ENCODE measurements at regions not wholly inside any gene's neighbourhood (a gene's known extent, or its start where the extent isn't known, plus 50 kb on each side); places are given as distances from the start of the nearest gene placed in this dataset.

DNA sequence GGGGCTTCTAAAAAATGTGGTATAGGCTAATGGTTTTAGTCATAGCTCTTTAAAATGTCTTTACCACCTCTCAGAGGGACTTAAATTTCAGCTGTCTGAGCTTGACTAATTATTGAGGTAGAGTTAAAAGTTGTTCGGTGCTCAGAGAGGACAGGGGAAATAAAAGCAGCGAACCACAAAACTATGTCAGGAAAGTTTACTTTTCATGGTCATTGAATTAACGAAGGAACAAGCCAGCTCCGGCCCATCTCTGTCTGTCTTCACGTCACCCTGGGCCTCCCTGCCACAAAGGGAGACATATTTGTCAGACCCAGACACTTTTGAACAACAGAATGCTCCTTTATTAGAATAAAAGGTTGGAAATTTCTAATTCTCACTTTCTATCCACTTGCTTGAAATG is 98.8 kb upstream of the EFNA5 start:
- TF ChIP-seq, protein P1, sequence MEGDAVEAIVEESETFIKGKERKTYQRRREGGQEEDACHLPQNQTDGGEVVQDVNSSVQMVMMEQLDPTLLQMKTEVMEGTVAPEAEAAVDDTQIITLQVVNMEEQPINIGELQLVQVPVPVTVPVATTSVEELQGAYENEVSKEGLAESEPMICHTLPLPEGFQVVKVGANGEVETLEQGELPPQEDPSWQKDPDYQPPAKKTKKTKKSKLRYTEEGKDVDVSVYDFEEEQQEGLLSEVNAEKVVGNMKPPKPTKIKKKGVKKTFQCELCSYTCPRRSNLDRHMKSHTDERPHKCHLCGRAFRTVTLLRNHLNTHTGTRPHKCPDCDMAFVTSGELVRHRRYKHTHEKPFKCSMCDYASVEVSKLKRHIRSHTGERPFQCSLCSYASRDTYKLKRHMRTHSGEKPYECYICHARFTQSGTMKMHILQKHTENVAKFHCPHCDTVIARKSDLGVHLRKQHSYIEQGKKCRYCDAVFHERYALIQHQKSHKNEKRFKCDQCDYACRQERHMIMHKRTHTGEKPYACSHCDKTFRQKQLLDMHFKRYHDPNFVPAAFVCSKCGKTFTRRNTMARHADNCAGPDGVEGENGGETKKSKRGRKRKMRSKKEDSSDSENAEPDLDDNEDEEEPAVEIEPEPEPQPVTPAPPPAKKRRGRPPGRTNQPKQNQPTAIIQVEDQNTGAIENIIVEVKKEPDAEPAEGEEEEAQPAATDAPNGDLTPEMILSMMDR (IDR thresholded peaks at IDR 0.05; ENCODE audit: low read depth, low read length), result no peak

DNA sequence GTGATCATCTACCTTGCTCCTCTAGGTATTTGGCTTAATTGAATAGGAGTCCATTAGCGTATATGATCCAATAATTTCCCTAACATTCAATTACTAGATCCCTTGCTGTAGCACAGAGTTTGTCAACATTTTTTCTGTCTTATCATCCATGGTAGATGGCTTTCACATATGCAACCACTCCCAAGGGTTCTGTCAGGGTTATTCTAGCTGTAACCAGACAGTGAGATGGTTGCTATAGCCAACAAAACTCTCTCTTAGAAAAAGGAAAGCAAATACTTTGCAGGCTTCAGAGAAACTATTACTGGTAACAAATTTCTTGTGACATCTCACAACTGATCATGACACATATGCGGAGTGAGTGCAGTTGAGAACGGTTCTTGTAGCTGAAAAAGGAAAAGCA is 96.2 kb upstream of the EFNA5 start:
- DNase-seq (ENCODE audit: low read depth in 2 of 2), result no peak
- H3K4me3 ChIP-seq (replicated peaks in 1 of 2; ENCODE audit: low read depth in 2 of 2, low read length in 2 of 2), result no peak overlapping the region
- TF ChIP-seq, protein P1 (IDR thresholded peaks at IDR 0.05; ENCODE audit: low read depth, low read length), result no peak

More for the DNA sequence above, 98.8 kb upstream of the EFNA5 start:
- no peak for DNase-seq (ENCODE audit: low read depth in 2 of 2)
- H3K4me3 ChIP-seq (replicated peaks in 1 of 2; ENCODE audit: low read depth in 2 of 2, low read length in 2 of 2), result no peak overlapping the region

DNA sequence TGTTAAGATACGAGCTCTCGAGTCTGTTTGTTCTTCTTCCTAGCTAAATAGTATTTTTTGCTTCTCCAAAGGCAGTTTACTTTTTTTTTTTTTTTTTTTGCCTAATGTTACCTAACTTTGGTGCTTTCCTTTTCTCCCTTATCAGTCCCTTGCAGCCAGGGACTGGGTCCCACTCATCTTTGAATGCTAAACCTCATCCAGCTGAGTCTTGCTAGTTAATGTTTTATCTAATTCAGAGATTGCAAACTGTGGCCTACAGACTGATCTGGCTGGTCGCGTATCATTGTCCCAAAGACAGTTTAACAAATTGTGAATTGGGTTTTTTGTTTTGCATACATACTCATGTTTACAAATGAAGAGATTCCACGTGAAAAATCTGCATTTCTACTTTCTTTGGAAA is 95.7 kb upstream of the EFNA5 start:
- H3K4me3 ChIP-seq (replicated peaks in 1 of 2; ENCODE audit: low read depth in 2 of 2, low read length in 2 of 2), result no peak overlapping the region
- no peak for DNase-seq (ENCODE audit: low read depth in 2 of 2)
- TF ChIP-seq, protein P1 (IDR thresholded peaks at IDR 0.05; ENCODE audit: low read depth, low read length), result no peak

DNA sequence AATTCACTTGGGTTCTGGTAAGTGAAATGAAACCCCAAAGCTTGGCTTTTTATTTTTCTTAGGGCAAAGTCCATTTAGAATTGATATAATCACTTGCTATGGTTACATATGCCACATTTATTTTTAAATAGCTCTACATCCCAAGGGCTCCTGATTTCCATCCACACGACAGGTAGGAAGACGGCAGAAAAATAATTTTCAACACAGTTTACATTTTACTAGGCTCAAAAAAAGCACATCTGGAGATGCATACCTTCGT is 95.0 kb upstream of the EFNA5 start:
- TF ChIP-seq, protein P1 (IDR thresholded peaks at IDR 0.05; ENCODE audit: low read depth, low read length), result no peak
- DNase-seq (ENCODE audit: low read depth in 2 of 2), result no peak
- no peak overlapping the region for H3K4me3 ChIP-seq (replicated peaks in 1 of 2; ENCODE audit: low read depth in 2 of 2, low read length in 2 of 2)

DNA sequence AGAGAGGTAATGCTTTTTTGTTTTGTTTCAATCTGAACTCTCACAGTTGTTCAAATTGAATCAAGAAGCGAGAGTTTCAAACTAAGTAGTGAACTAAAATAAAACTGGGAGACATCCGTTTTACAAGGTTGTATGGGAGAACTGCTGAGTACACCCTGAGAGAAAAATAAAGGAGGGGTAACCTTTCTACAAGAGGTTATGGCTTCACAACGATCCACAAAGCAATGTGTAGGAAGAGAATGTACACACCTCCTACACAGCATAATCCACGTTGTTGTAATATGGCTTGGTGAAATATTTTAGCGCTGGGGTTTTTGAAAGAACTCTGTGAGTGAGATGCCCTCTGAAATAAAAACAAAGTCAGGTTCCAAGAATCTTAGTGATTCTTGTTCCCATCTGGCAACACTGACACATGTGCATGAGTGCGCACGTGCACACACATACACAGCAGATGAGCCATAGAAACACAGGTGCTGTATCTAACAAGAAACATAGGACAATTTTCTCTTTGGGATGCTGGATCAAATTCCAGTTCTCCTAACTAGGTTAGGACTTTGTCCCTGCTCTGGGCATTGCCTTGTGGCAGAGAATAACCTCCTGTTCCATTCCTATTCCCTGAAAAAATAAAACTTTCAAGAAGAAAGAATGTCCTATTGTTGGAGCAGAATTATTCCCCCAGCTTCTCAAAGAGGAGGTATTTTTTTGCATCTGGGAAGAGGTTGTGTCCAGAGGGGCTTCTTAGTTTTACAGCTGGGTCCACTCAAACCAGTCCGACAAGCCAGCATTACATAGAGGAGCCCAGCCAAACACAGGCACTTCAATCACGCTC is 94.5 kb upstream of the EFNA5 start:
- DNase-seq (ENCODE audit: low read depth in 2 of 2), result no peak
- TF ChIP-seq, protein P1 (IDR thresholded peaks at IDR 0.05; ENCODE audit: low read depth, low read length), result no peak
- no peak overlapping the region for H3K4me3 ChIP-seq (replicated peaks in 1 of 2; ENCODE audit: low read depth in 2 of 2, low read length in 2 of 2)

DNA sequence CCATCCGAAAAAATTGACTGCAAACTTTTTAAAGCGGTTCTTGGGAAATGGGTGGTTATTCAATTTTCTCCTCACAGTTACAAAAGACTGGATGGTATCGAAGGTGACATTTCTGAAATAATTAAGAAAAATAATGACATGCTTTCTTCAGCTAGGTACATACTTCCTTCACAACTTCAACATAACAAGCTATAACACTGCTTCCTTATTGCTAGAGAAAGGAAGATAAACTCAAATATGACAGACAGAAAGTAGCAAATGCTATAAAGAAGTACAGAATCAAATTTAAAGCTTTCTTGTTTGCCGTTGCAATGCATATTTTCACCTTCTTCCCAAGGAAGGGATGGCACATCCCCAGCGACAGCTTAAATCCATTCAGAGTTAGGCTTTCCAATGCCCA is 93.5 kb upstream of the EFNA5 start:
- no peak overlapping the region for H3K4me3 ChIP-seq (replicated peaks in 1 of 2; ENCODE audit: low read depth in 2 of 2, low read length in 2 of 2)
- no peak for DNase-seq (ENCODE audit: low read depth in 2 of 2)
- TF ChIP-seq, protein P1 (IDR thresholded peaks at IDR 0.05; ENCODE audit: low read depth, low read length), result no peak

DNA sequence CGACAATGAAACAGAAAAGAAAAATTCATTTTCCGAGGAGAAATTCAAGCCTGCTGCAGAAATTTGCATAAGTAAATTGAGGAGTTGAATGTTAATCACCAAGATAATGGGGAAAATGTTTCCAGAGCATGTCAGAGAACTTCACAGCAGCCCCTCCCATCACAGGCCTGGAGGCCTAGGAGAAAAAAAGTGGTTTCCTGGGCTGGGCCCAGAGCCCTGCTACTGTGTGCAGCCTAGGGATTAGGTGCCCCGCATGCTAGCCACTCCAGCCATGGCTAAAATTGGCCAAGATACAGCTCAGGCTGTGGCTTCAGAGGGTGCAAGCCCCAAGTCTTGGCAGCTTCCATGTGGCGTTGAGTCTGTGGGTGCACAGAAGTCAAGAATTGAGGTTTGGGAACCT is 82.7 kb upstream of the EFNA5 start:
- no peak overlapping the region for H3K4me3 ChIP-seq (replicated peaks in 1 of 2; ENCODE audit: low read depth in 2 of 2, low read length in 2 of 2)
- no peak for DNase-seq (ENCODE audit: low read depth in 2 of 2)

More for the DNA sequence above, 82.7 kb upstream of the EFNA5 start:
- TF ChIP-seq, protein P1 (IDR thresholded peaks at IDR 0.05; ENCODE audit: low read depth, low read length), result no peak

All from cardiac fibroblast (primary cell).